Activated T-helper 9 cell treated with anti-CD3 and anti-CD28 coated beads, Interleukin-2, amount 50 U/mL, for 16 hours (primary cell): ENCODE measurements at regions not wholly inside any gene's neighbourhood (a gene's known extent, or its start where the extent isn't known, plus 50 kb on each side); places are given as distances from the start of the nearest gene placed in this dataset.
"Not testable (repeated sequence)": the region's sequence is repeated elsewhere in the genome, so short reads cannot be mapped to it uniquely, and the experiment has no call there.

Source experiments
- DNase-seq: peaks from one replicate; pipeline ENCODE4 v3.0.0-alpha.2; 2020; ENCODE audit warnings: low read depth

DNA sequence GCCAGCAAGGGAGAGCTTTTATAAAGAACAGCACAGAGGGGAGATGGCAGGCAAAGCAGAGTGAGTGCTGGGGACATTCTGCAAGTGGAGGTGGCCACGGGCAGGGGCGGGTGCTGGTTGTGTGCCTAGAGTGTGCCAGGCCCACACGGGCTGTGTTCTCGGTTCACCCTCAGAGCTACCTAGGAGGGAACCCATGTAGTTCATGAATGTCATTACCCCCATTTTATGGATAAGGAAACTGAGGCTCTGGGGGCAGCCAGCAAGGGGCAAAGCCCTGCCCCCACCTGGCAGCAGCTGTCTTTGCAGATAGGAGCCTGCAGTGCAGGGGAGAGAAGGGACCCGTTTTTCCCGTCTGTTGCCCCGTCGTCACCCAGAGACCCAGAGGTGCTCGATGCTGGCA lies 85.2 kb upstream of the NCOR2 start:
- no peak for DNase-seq

- no peak for DNase-seq
Observed at GRCh38 chr12:124651516-124652273, 84.3 kb upstream of the NCOR2 start.

- DNase-seq: no peak
Observed at GRCh38 chr12:124650912-124651311, 83.5 kb upstream of the NCOR2 start.

DNA sequence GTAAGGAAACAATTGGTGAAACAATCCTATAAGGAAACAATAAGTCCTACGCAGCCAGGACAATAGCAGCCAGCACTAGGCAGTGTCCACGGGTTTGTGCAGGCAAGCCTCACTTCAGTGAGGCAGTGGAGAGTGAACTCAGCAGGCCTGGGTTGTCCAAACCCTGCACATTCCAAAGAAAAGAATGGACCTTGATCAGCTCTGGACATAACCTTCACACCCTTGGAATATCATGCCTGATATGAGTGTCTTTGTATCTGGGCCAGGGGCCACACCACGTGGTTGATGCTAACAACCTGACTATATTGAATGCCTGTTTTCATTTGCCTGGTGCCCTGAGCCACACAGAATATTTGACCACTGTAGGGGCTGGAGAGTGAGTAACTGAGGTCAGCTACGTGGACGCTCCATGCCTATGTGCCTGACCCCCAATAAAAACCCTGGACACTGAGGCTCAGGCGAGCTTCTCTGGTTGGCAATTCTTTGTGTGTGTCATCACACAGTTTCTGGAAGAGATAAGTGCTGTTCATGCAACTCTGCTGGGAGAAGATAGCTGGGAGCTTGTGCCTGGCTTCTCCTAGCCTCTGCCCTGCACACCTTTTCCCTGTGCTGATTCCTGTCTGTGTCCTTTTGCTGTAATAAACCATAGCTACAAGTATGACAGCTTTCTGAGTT lies 81.4 kb upstream of the NCOR2 start:
- DNase-seq: no peak

DNA sequence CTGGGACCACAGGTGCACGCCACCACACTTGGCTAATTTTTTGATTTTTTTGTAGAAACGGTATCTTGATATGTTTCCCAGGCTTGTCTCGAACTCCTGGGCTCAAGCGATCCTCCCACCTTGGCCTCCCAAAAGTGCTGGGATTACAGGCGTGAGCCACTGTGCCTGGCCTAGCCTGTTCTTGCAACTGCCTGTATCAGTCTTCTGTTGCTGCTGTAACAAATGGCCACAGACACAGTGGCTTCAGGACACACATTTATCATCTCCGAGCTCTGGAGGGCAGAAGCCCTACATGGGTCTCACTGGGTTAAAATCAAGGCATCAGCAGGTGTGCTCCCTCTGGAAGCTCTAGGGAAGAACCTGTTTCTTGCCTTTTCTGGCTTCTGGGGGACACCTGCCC lies 79.9 kb upstream of the NCOR2 start:
- DNase-seq: no peak

DNA sequence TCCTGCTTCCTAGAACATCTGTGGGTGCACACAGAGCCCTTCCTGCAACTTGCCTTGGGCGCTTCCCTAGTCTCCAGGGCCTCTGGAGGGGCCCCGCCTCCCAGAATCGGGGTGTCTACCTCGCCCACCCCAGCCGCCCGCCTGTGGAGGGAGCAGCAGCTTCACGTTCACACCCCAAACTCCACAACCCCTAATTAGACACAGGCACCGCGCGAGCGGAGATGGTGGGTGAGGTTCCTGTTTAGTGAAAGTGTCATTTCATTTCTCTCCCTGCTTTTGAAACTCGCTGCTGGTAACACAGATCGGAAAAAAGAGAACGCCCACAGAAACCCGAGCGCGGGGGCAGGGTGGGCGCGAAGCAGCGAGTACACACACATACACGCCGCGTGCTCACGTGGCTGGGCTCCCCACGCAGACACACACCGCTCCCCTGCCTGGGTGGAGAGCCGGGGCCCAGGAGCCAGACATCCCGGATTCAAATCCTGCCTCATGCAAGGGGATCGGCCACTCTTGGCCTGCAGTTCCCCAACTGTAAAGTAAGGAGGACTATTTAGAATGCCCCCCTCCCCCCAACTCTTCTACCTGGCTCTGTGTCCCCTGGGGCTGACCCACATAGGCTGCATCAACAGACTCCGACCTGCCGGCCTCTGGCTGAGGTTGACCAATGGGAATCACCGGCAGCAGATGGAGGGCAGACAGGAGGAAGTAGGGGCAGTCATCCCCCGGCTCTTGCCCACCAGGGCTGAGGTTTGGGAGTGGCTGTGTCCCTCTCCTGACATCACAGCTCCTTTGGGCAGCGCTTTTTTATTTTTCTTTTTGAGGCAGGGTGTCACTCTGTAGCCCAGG lies 79.2 kb upstream of the NCOR2 start:
- peak; percentile 27 for DNase-seq

DNA sequence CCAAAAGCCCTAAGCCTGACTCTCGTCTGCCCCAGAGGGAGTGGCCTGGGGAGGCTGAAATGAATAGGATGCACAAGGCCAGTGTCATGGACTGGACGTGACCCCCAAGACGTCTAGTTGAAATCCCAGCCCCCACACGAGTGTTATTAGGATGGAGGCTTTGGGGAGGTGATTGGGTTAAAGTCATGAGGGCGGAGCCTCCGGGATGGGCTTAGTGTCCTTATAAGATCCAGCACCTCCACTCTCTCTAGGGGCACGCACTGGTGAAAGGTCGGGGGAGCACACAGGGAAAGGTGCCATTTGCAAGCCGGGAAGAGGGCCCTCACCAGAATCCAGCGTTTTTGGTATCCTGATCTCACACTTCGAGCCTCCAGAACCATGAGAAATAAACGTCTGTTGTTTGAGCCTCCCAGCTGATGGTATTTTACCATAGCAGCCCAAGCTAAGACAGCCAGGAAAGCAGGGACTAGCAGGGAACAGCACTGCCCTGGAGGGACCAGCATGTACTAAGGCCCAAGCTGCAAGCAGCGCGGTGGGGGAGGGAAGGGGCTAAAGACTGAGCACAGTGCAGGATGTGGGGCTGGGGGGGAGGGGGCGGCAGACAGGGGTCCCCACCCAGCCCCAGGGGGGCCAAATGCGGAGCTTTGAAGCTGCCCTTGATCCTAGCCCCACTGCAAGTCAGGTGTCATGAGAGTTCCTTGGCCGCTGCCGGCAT lies 78.3 kb upstream of the NCOR2 start:
- DNase-seq: no peak

- not testable (repeated sequence) for DNase-seq
Observed at GRCh38 chr12:124643768-124644167, 76.4 kb upstream of the NCOR2 start.

DNA sequence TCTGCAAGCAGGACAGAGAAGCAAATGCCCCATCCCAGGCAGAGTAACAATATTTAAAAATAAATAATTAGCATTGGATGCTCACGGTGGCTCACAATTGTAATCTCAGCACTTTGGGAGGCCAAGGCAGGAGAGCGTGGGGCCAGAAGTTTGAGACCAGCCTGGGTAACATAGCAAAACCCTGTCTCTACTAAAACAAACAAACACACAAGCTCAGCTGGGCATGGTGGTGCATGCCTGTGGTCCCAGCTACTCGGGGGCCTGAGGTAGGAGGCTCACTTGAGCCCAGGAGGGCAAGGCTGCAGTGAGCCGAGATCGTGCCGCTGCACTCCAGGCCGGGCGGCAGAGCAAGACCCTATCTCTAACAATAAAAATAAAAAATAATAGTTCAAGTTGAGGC lies 74.7 kb upstream of the NCOR2 start:
- DNase-seq: no peak

- DNase-seq: no peak
Observed at GRCh38 chr12:124641591-124641990, 74.2 kb upstream of the NCOR2 start.

- DNase-seq: no peak
Observed at GRCh38 chr12:124640056-124640455, 72.6 kb upstream of the NCOR2 start.

GRCh38 chr12:124639122-124639806 lies 71.9 kb upstream of the NCOR2 start:
- no peak for DNase-seq

DNA sequence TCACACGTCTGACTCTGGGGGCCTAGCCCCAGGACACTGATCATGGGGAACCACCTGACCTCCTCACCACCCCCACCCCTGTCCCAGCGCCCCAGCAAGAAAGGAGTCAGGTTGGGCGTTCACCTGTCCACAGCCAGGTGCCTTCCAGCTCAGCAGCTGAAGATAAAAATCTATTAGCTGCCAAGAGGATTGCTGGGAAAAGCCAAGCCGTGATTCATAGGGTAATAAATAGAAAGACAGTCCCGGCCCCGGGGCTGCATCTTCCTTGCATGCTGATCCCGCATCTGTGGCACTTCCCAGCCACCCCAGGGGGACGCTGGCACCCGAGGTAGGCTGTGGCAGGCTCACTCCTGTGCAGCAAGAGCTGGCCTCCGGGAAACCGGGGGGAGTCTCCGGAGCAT lies 70.2 kb upstream of the NCOR2 start:
- no peak for DNase-seq

DNA sequence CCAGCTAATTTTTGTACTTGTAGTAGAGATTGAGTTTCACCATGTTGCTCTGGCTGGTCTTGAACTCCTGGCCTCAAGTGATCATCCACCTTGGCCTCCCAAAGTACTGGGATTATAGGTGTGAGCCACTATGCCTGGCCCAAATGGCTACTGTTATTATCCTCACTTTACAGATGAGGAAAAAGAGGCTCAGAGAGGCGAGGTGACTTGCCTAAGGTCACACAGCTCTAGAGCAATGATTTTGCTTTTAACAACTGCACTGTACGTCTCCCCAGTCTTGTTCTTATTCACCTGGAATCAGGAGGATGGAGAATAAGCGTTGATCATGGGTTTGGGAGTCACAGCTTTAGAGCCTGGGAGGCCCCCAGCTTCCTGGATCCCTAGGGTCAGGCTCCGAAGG lies 69.8 kb upstream of the NCOR2 start:
- DNase-seq: no peak

DNA sequence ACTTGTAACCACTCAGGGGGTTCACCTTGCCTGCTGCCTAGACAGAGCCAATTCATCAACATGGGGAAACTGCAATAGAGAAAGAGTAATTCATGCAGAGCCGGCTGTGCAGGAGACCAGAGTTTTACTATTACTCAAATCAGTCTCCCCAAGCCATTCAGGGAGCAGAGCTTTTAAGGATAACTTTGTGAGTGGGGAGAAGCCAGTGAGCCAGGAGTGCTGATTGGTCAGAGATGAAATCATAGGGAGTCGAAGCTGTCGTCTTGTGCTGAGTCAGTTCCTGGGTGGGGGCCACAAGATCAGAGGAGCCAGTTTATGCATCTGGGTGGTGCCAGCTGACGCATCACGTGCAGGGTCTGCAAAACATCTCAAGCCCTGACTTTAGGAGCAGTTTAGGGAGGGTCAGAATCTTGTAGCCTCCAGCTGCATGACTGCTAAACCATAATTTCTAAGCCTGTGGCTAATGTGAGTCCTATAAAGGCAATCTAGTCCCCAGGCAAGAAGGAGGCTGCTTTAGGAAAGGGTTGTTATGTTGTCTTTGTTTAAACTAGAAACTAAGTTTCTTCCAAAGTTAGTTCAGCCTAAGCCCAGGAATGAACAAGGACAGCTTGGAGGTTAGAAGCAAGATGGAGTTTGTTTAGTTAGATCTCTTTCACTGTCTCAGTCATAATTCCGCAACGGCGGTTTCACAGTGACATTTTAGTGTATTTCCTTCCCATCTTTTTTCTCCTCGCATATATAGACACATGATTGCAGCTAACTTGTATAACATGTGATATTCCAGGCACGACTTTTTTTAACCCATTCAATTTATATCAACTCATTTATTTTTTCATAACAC lies 68.9 kb upstream of the NCOR2 start:
- no peak for DNase-seq

DNA sequence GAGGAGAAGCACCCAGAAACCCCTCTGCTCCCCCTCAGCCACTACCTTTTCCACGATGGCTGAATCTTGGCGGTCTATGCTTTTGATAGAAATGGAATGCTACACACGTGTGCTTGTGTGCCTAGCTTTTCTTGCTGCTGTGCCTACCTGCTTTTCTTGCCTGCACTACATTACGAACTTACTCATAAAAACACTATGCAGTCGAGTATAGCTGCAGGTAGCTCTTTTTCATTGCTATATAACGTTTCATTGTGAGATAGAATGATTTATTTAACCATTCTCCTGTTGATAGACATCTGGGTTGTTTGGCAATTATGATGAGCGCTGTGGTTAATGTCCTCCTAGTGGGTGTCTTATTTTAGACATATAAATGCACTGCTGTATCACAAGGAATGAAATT lies 67.9 kb upstream of the NCOR2 start:
- no peak for DNase-seq

DNA sequence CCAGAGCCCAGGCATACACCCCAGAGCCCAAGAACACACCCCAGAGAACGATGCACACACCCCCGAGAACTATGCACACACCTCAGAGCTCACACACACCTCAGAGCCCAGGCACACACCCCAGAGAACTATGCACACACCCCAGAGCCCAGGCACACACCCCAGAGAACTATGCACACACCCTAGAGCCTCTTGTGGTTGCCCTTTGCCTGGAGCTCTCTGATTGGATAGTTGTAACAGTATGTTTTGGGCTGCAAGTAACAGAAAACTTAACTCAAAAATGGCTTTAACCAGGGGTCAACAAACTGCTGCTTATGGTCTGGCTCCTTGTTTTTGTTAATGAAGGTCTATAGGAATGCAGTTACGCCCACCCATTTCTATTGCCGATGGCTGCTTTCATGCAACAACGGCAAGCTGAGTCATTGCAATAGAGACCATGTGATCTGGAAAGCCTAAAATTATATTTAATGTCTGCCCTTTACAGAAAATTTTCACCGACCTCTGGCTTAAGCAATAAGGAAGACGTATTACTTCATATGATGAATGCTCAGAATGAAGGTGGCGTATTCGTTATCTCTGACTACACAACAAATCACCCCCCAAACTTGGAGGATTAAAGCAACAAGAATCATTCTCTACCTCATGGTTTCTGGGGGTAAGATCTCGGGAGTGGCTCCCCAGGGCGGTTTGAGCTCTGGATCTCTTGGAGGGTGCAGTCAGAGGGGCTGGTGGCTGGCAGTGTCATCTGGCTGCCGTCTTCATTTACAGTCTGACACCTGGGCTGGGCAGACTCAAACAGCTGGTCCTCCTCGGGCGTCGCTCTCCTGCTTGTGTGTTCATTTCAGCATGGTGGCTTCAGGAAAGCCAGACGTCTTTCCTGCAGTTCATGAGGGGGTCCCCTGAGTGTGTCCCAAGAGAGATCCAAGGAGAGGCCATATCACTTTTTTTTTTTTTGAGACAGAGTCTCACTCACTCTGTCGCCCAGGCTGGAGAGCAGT lies 66.3 kb upstream of the NCOR2 start:
- DNase-seq: no peak

DNA sequence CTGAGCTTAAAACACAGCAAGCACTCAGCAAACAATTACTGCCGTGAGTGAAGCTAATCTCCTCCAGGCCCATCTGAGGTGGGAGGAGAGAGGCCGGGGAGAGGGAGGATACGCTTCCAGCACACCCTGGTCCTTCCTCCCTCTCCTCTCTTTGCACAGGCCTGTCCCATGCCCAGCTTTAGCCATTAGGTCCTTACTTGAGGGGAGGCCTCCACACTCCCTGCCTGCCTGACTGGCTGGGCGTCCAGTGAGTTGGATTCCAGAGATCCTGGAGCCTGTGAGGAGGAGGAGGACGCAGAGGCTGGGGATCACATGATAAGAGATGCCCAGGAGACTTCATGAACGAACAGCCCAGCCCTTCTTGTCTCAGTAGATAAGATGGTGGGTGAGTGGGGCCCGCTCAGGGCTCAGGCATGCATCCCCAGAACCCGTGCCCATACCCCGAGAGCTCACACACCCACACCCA lies 65.1 kb upstream of the NCOR2 start:
- no peak for DNase-seq

DNA sequence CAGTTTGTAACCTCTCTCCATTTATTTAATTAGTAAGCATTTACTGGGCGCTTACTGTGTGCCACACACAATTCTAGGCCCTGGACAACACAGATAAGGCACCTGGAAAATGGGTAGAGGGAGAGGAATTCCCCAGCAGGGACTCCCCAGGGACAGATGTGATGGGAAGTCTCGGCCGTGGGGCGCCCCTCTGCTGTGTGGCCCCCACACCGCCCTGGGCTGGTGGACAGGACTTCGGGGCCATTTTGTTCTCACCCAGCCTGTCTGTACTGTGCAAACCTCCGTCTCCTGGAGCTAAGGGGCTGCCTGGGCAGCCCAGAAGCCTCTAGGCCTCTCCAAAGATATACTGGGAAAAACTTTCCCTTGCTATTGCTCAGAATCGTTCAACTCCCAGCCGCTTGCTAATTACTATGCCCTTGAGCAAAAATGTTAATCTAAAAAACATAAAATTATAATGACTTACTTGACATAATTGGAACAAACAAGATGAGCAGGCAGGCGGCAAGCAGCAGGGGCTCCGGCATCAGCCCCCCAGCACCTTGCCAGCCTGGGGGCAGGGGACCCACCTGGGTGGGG lies 64.4 kb upstream of the NCOR2 start:
- DNase-seq: no peak
